HepG2 (cell line): ENCODE measurements at regions not wholly inside any gene's neighbourhood (a gene's known extent, or its start where the extent isn't known, plus 50 kb on each side); places are given as distances from the start of the nearest gene placed in this dataset.

Experiments used
- ATAC-seq: fragments of 200-7000 bp; cut with Tn5 transposase; 3 replicates; pipeline ENCODE4 v1.9.1; 2020; ENCODE audit warnings: mild to moderate bottlenecking, moderate library complexity
- BruUV-seq: library from RNA; stranded (reverse); fragments of 400-500 nt; replicated peaks from 2 replicates; lab custom pipeline; 2021; lab: Mats Ljungman, UMichigan
- CTCF ChIA-PET: fragments of 300-600 bp; formaldehyde crosslinking; extraction: SDS; loops from one replicate; lab custom pipeline; 2021; ENCODE audit warnings: low total read pairs, inconsistent platforms, low intra/inter-chr PET ratio; lab: Yijun Ruan, JAX
- POLR2A ChIA-PET: fragments of 350-600 bp; sonication (Branson Sonifier 250); formaldehyde crosslinking; loops from one replicate; lab custom pipeline; 2020; ENCODE audit warnings: antibody characterized with exemption, inconsistent platforms; lab: Yijun Ruan, JAX
- DNase-seq: peaks from one replicate; pipeline ENCODE4 v3.0.0-alpha.2; 2015; ENCODE audit warnings: low spot score
- FAIRE-seq: peaks from 3 replicates; lab custom pipeline; 2011; peaks lifted over from hg19 to GRCh38; lab: Jason Lieb, UNC
- H2AFZ ChIP-seq: one replicate; pipeline ENCODE4 v1.6.1; 2011; ENCODE audit warnings: low read length, inconsistent platforms
- H3K27ac ChIP-seq: fragments of 300-600 bp; 3 replicates; pipeline ENCODE4 v1.8.0; 2011; ENCODE audit warnings: mixed run types, mild to moderate bottlenecking, mixed read lengths, low read length, inconsistent platforms; ENCODE audit not compliant: insufficient read depth; ENCODE audit errors: extremely low read length
- H3K27me3 ChIP-seq, 2 experiments: fragments of 200-600 bp in 1 of 2; 2 replicates in 1 of 2; 3 replicates in 1 of 2; pipeline versions ENCODE4 v1.6.0 to v1.8.0; 2011; ENCODE audit warnings: low read length in 2 of 2, mild to moderate bottlenecking in 2 of 2, moderate library complexity in 2 of 2, inconsistent platforms in 1 of 2; ENCODE audit not compliant: insufficient read depth in 2 of 2, control insufficient read depth in 1 of 2
- H3K36me3 ChIP-seq, 2 experiments: fragments of 200-600 bp in 1 of 2; replicated peaks in 1 of 2; 2 replicates in 1 of 2; 3 replicates in 1 of 2; pipeline versions ENCODE4 v1.5.1 to v1.8.0; 2011; ENCODE audit warnings: low read length in 2 of 2, inconsistent platforms in 1 of 2; ENCODE audit not compliant: insufficient read depth in 2 of 2, control insufficient read depth in 1 of 2
- H3K4me1 ChIP-seq: 2 replicates; pipeline ENCODE4 v1.5.1; 2012; ENCODE audit warnings: low read length, inconsistent platforms; ENCODE audit not compliant: insufficient read depth
- H3K4me2 ChIP-seq: 2 replicates; pipeline ENCODE4 v1.6.0; 2011; ENCODE audit warnings: low read depth, low read length, inconsistent platforms
- H3K4me3 ChIP-seq, 3 experiments: fragments of 200-600 bp in 1 of 3; sonication (generic), shearing (Covaris generic) in 1 of 3; replicated peaks in 1 of 3; 2 replicates each; pipeline ENCODE4 v1.5.1; 2011 to 2016; ENCODE audit warnings: low read length in 3 of 3, inconsistent platforms in 2 of 3, low read depth in 2 of 3, mild to moderate bottlenecking in 2 of 3, control low read depth in 1 of 3, mixed read lengths in 1 of 3; ENCODE audit not compliant: insufficient read depth in 1 of 3
- H3K79me2 ChIP-seq: one replicate; pipeline ENCODE4 v1.6.1; 2011; ENCODE audit warnings: low read length, inconsistent platforms; ENCODE audit not compliant: insufficient read depth
- H3K9ac ChIP-seq: 2 replicates; pipeline ENCODE4 v1.6.0; 2011; ENCODE audit warnings: mild to moderate bottlenecking, low read depth, low read length, inconsistent platforms; ENCODE audit not compliant: insufficient read depth
- H3K9me3 ChIP-seq: 2 replicates; pipeline ENCODE4 v1.5.1; 2012; ENCODE audit warnings: mild to moderate bottlenecking, low read length
- H4K20me1 ChIP-seq: 2 replicates; pipeline ENCODE4 v1.6.0; 2011; ENCODE audit warnings: inconsistent platforms, mild to moderate bottlenecking, low read length, moderate library complexity; ENCODE audit not compliant: insufficient read depth
- EED ChIP-seq: sonication (generic); formaldehyde crosslinking; IDR thresholded peaks from 2 replicates; pipeline ENCODE4 v1.5.0; 2020; ENCODE audit warnings: mild to moderate bottlenecking, missing genetic modification reagents
- HMGXB3 ChIP-seq: sonication (generic); formaldehyde crosslinking; IDR thresholded peaks from 2 replicates; pipeline ENCODE4 v1.4.0; 2020; ENCODE audit warnings: missing genetic modification reagents, borderline replicate concordance
- JDP2 ChIP-seq: sonication (generic); formaldehyde crosslinking; IDR thresholded peaks from 2 replicates; pipeline ENCODE4 v1.8.1; 2022; ENCODE audit warnings: missing genetic modification reagents, borderline replicate concordance
- KLF12 ChIP-seq: sonication (generic); formaldehyde crosslinking; IDR thresholded peaks from 2 replicates; pipeline ENCODE4 v1.4.0; 2020; ENCODE audit warnings: missing genetic modification reagents, borderline replicate concordance
- RCOR2 ChIP-seq: IDR thresholded peaks from 2 replicates; pipeline ENCODE4 v1.6.1; 2016; ENCODE audit warnings: missing biosample characterization, missing genetic modification reagents
- TOPORS ChIP-seq: sonication (generic); formaldehyde crosslinking; IDR thresholded peaks from 2 replicates; pipeline ENCODE4 v1.8.0; 2023; ENCODE audit warnings: mild to moderate bottlenecking, missing genetic modification reagents
- UBTF ChIP-seq: sonication (generic); formaldehyde crosslinking; IDR thresholded peaks from 2 replicates; pipeline ENCODE4 v1.4.0; 2020; ENCODE audit warnings: mild to moderate bottlenecking, missing genetic modification reagents
- ZNF17 ChIP-seq: sonication (generic); formaldehyde crosslinking; IDR thresholded peaks from 2 replicates; pipeline ENCODE4 v1.5.0; 2020; ENCODE audit warnings: mild to moderate bottlenecking, missing genetic modification reagents
- WGBS: methylation state at CpG from one replicate; pipeline ENCODE4 v1.1.6; 2017; ENCODE audit warnings: low lambda C conversion rate; 5-methylcytosine and 5-hydroxymethylcytosine counted together
- in situ Hi-C: cut with HindIII; loops from 2 replicates; pipeline ENCODE4 v1.10.0; 2017; ENCODE audit warnings: low pct_unique_long_range_greater_than_20kb; ENCODE audit not compliant: extremely low pct_ligation_motif_present
- intact Hi-C: fragments of 100-400 bp; cut with micrococcal nuclease; formaldehyde crosslinking; loops from one replicate; pipeline ENCODE4 v1.10.0; 2022; ENCODE audit not compliant: unreplicated experiment
- TF ChIP-seq, protein P1 (sequence below): sonication (generic); formaldehyde crosslinking; IDR thresholded peaks from 2 replicates; pipeline ENCODE4 v1.4.0; 2020; ENCODE audit warnings: mild to moderate bottlenecking, low read depth, missing genetic modification reagents
- TF ChIP-seq, protein P2 (sequence below): sonication (generic); formaldehyde crosslinking; IDR thresholded peaks from 2 replicates; pipeline ENCODE4 v1.8.1; 2023; ENCODE audit warnings: mild to moderate bottlenecking, missing genetic modification reagents
- TF ChIP-seq, protein P3 (sequence below): IDR thresholded peaks from 2 replicates; pipeline ENCODE4 v1.6.1; 2016

DNA sequence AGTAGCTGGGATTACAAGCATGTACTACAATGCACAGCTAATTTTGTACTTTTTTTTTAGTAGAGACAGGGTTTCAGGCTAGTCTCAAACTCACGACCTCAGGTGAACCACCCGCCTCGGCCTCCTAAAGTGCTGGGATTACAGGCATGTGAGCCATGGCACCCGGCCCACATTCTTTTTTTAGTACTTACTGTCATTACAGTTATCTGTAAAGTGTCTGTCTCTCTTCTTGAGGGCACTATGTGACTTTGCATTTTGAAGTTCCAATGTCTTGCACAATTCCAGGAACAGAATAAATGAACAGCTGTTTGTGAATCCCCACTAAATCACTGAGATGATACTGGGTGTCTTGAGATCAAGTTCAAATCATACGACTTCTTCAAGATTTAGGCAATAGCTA is 1540.3 kb downstream of the CDH11 start:
- H4K20me1 ChIP-seq, result no peaks in the 10 kb centered on the region
- H3K27me3 ChIP-seq, result no peaks in the 10 kb centered on the region
- H3K36me3 ChIP-seq, result no peaks in the 10 kb centered on the region
- H3K4me3 ChIP-seq, result no peak overlapping the region
- peaks cover 9% of the 10 kb centered on the region for H3K9me3 ChIP-seq
- H2AFZ ChIP-seq, result no peak overlapping the region
- H3K4me1 ChIP-seq, result no peaks in the 10 kb centered on the region
- H3K4me2 ChIP-seq, result no peak overlapping the region
- no TSS peak for BruUV-seq
- ATAC-seq (no peak), FAIRE-seq (no peak), DNase-seq (no peak)
- POLR2A ChIA-PET, result no interaction called here
- intact Hi-C loops (no loop called here), in situ Hi-C loops (no loop called here)
- H3K9ac ChIP-seq, result no peak overlapping the region
- no peak overlapping the region for H3K27ac ChIP-seq
- WGBS, result under 1% methylated on average over 5 of the region's 5 CpGs
- CTCF ChIA-PET, result no interaction called here
- no peaks in the 10 kb centered on the region for H3K79me2 ChIP-seq
- TF ChIP-seq JDP2 (CRISPR knock-in tag) (no peak), HMGXB3 (CRISPR knock-in tag) (no peak), RCOR2 (no peak), ZNF17 (CRISPR knock-in tag) (no peak), TOPORS (no peak), UBTF (CRISPR knock-in tag) (no peak), EED (CRISPR knock-in tag) (no peak), KLF12 (CRISPR knock-in tag) (no peak)
- TF ChIP-seq, protein P1, sequence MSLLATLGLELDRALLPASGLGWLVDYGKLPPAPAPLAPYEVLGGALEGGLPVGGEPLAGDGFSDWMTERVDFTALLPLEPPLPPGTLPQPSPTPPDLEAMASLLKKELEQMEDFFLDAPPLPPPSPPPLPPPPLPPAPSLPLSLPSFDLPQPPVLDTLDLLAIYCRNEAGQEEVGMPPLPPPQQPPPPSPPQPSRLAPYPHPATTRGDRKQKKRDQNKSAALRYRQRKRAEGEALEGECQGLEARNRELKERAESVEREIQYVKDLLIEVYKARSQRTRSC (CRISPR knock-in tag), result no peak
- TF ChIP-seq, protein P2, sequence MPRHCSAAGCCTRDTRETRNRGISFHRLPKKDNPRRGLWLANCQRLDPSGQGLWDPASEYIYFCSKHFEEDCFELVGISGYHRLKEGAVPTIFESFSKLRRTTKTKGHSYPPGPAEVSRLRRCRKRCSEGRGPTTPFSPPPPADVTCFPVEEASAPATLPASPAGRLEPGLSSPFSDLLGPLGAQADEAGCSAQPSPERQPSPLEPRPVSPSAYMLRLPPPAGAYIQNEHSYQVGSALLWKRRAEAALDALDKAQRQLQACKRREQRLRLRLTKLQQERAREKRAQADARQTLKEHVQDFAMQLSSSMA (CRISPR knock-in tag), result no peak
- TF ChIP-seq, protein P3, sequence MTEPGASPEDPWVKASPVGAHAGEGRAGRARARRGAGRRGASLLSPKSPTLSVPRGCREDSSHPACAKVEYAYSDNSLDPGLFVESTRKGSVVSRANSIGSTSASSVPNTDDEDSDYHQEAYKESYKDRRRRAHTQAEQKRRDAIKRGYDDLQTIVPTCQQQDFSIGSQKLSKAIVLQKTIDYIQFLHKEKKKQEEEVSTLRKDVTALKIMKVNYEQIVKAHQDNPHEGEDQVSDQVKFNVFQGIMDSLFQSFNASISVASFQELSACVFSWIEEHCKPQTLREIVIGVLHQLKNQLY (CRISPR knock-in tag), result no peak
